COLO829 (cell line): ENCODE measurements at regions not wholly inside any gene's neighbourhood (a gene's known extent, or its start where the extent isn't known, plus 50 kb on each side); places are given as distances from the start of the nearest gene placed in this dataset.
A peak's percentile ranks its signal among the peaks of the same experiment; 100 is the strongest.

Source experiments
- DNase-seq: peaks from one replicate; pipeline ENCODE4 v3.0.0; 2012; ENCODE audit warnings: low spot score

- DNase-seq = no peak
Observed at GRCh38 chr6:6781873-6782227, 193.3 kb downstream of the LY86 start.

GRCh38 chr6:6783721-6784120 lies 195.2 kb downstream of the LY86 start:
- no peak for DNase-seq

- DNase-seq = no peak
Observed at GRCh38 chr6:6784514-6785162, 196.1 kb downstream of the LY86 start.

GRCh38 chr6:6785163-6785521 lies 196.6 kb downstream of the LY86 start:
- no peak for DNase-seq

GRCh38 chr6:6788394-6789032 lies 200.0 kb downstream of the LY86 start:
- peak; percentile 39 for DNase-seq

GRCh38 chr6:6790393-6790792 lies 201.9 kb downstream of the LY86 start:
- DNase-seq = no peak

GRCh38 chr6:6790891-6791290 lies 202.4 kb downstream of the LY86 start:
- no peak for DNase-seq

GRCh38 chr6:6793388-6794250 lies 205.1 kb downstream of the LY86 start:
- DNase-seq = no peak

GRCh38 chr6:6795393-6795792 lies 206.9 kb downstream of the LY86 start:
- DNase-seq = no peak

GRCh38 chr6:6796818-6797217 lies 208.3 kb downstream of the LY86 start:
- DNase-seq = no peak

- no peak for DNase-seq
Observed at GRCh38 chr6:6798448-6798860, 209.9 kb downstream of the LY86 start.

GRCh38 chr6:6801005-6801335 lies 212.4 kb downstream of the LY86 start:
- DNase-seq = no peak

GRCh38 chr6:6801635-6802218 lies 213.2 kb downstream of the LY86 start:
- no peak for DNase-seq

- no peak for DNase-seq
Observed at GRCh38 chr6:6803180-6803977, 214.9 kb downstream of the LY86 start.

- DNase-seq = no peak
Observed at GRCh38 chr6:6804843-6805615, 216.5 kb downstream of the LY86 start.

- no peak for DNase-seq
Observed at GRCh38 chr6:6806844-6807518, 218.5 kb downstream of the LY86 start.

GRCh38 chr6:6808343-6808742 lies 219.8 kb downstream of the LY86 start:
- DNase-seq = no peak

- DNase-seq = no peak
Observed at GRCh38 chr6:6808915-6809314, 220.4 kb downstream of the LY86 start.

GRCh38 chr6:6810727-6811126 lies 222.2 kb downstream of the LY86 start:
- DNase-seq = no peak

- DNase-seq = peak; percentile 93
Observed at GRCh38 chr6:6811128-6812009, 222.8 kb downstream of the LY86 start.
